ENCODE measurements at regions not wholly inside any gene's neighbourhood (a gene's known extent, or its start where the extent isn't known, plus 50 kb on each side); places are given as distances from the start of the nearest gene placed in this dataset.

DNA sequence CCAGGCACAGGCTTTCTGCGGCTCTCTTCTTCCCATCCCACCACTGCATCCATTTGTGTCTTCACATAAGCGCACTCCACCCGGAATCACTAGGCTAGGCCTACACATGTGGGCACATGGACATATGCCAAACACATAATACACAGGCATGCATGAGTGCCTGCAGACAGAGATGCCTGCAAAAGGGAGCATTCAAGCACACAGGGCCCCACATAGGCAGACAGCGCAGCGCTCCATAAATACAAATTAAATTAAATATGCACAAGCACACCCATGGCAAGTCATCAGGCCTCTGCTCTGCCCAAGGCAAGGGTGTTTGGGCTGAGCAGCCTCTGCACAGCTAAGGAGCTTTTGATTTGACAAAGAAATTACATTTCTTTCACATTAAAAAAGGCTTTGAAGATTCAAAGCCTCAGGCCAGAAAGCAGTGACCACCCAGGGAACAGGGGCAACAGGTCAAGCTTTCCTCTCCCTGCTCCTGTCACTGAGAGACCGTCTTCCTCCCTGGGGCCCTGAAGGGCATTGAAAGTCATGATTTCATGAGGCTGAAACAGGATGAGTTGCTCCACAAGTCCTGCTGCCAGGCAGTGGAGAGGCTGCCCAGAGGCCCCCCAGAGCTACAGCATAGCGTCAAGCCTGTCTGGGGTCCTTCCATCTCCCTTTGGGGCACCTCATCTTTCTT is 134.2 kb upstream of the LRFN2 start:
- intact Hi-C loops (cut with DNase I): no loop called here
- WGBS, 3 donors: 93 to 95% (median 94%) methylated on average over 7 of the region's 7 CpGs

DNA sequence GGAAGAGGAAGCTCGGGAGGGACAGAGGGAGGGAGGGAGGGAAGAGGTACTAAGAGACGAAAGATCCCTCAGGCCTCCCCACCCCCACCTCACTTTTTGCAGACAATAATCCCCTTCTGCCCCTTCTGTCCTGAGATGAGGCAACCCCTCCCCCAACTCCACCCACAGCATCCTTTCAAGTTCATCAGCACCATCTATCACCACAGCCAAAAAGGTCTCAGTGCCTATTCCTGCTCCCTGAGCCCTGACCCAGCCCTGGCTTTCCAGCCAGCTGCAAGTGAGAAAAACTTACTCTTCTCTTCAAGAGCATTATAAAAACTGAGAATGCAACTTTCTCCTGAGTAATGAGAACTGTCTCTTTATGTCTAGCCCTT is 133.2 kb upstream of the LRFN2 start:
- intact Hi-C loops (cut with DNase I): no loop called here
- Histone ChIP-seq H3K27me3 (ENCODE audit: insufficient read depth in 3 of 3, low read length in 2 of 3) (no peaks in the 10 kb centered on the region), H3K27ac (no peak overlapping the region), H3K4me3 (no peak overlapping the region), H3K9me3 (peaks cover 4% of the 10 kb centered on the region), H3K36me3 (ENCODE audit: insufficient read depth in 1 of 2, low read depth in 1 of 2) (no peaks in the 10 kb centered on the region), H3K4me1 (peaks cover 4% of the 10 kb centered on the region)
- ATAC-seq (no peak), DNase-seq (no peak)
- TF ChIP-seq, protein P1, sequence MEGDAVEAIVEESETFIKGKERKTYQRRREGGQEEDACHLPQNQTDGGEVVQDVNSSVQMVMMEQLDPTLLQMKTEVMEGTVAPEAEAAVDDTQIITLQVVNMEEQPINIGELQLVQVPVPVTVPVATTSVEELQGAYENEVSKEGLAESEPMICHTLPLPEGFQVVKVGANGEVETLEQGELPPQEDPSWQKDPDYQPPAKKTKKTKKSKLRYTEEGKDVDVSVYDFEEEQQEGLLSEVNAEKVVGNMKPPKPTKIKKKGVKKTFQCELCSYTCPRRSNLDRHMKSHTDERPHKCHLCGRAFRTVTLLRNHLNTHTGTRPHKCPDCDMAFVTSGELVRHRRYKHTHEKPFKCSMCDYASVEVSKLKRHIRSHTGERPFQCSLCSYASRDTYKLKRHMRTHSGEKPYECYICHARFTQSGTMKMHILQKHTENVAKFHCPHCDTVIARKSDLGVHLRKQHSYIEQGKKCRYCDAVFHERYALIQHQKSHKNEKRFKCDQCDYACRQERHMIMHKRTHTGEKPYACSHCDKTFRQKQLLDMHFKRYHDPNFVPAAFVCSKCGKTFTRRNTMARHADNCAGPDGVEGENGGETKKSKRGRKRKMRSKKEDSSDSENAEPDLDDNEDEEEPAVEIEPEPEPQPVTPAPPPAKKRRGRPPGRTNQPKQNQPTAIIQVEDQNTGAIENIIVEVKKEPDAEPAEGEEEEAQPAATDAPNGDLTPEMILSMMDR (IDR thresholded peaks at IDR 0.05): no peak
- 63 to 100% (median 65%) methylated on average over 1 to 2 of the region's 2 CpGs for WGBS, 3 donors

More for the DNA sequence above, 134.2 kb upstream of the LRFN2 start:
- Histone ChIP-seq H3K9me3 (peaks cover 4% of the 10 kb centered on the region), H3K27me3 (ENCODE audit: insufficient read depth in 3 of 3, low read length in 2 of 3) (no peaks in the 10 kb centered on the region), H3K36me3 (ENCODE audit: insufficient read depth in 1 of 2, low read depth in 1 of 2) (no peaks in the 10 kb centered on the region), H3K27ac (no peak overlapping the region), H3K4me3 (no peak overlapping the region), H3K4me1 (peaks cover 4% of the 10 kb centered on the region)
- DNase-seq: no peak
- no peak for ATAC-seq
- TF ChIP-seq, protein P1 (IDR thresholded peaks at IDR 0.05): no peak

DNA sequence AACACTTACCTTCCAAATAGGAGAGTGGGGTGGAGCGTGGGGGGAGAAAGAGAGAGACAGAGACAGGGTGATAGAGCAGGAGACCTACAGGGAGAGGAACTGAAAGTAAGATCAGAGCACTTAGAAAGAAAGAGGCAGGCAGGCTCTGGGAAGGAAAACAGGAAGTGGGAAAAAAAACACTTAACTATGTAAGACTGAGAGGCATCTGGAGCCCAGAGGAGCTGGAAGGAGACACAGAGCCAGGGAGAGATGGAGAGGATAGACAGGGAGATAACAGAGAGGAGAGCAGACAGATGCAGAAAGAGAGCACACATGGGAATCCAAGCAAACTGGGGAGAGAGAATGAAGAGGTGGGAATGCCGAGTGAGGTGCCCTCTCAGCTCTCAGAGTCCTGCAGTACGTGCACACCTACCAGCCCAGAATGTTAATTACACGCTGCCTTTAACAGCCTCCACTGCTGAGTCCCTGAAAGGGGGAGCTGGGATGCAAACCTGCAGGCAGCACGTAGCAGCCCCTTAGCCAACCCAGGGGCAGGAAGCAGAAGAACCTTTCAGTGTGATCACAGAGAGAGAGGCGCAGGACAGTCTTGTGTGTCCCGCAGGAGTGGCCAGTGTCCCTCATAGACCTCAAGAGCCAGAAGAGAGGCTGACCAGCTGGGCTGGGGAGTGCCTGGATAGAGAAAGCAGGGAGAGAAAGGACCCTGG is 132.7 kb upstream of the LRFN2 start:
- WGBS, 3 donors: 61 to 69% (median 64%) methylated on average over 7 of the region's 7 CpGs
- DNase-seq (no peak), ATAC-seq (peak in 1 of 4 donors; percentile 28)
- peaks cover 4% of the 10 kb centered on the region for H3K4me1 ChIP-seq
- TF ChIP-seq, protein P1 (IDR thresholded peaks at IDR 0.05): no peak
- no peaks in the 10 kb centered on the region for H3K27me3 ChIP-seq (ENCODE audit: insufficient read depth in 3 of 3, low read length in 2 of 3)
- intact Hi-C loops (cut with DNase I): no loop called here
- no peaks in the 10 kb centered on the region for H3K36me3 ChIP-seq (ENCODE audit: insufficient read depth in 1 of 2, low read depth in 1 of 2)
- no peak overlapping the region for H3K4me3 ChIP-seq
- H3K9me3 ChIP-seq: peaks cover 4% of the 10 kb centered on the region
- no peak overlapping the region for H3K27ac ChIP-seq

DNA sequence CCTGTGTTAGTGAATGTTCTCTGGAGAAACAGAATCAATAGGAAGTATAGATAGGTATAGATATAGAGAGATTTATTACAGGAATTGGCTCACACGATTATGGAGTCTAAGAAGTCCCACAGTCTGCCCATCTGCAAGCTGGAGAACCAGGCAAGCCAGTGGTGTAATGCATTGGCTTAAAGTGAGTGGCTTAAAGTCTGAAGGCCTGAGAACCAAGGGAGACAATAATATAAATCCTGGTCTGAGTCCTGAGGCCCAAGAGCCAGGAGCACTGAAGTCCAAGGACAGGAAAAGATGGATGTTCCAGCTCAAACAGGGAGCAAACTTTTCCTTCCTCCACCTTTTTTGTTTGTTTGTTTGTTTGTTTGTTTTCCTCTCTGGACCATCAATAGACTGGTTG is 131.2 kb upstream of the LRFN2 start:
- no peak for ATAC-seq

More for the DNA sequence above, 131.2 kb upstream of the LRFN2 start:
- peaks cover 4% of the 10 kb centered on the region for H3K9me3 ChIP-seq
- TF ChIP-seq, protein P1 (IDR thresholded peaks at IDR 0.05): no peak
- H3K4me3 ChIP-seq: no peak overlapping the region
- no peak for DNase-seq
- H3K27ac ChIP-seq: no peak overlapping the region
- 85 to 89% (median 88%) methylated on average over 1 of the region's 1 CpG for WGBS, 3 donors
- H3K4me1 ChIP-seq: peaks cover 4% of the 10 kb centered on the region
- no peaks in the 10 kb centered on the region for H3K27me3 ChIP-seq (ENCODE audit: insufficient read depth in 3 of 3, low read length in 2 of 3)
- intact Hi-C loops (cut with DNase I): no loop called here
- no peaks in the 10 kb centered on the region for H3K36me3 ChIP-seq (ENCODE audit: insufficient read depth in 1 of 2, low read depth in 1 of 2)
